ENCODE measurements at regions not wholly inside any gene's neighbourhood (a gene's known extent, or its start where the extent isn't known, plus 50 kb on each side); places are given as distances from the start of the nearest gene placed in this dataset.

DNA sequence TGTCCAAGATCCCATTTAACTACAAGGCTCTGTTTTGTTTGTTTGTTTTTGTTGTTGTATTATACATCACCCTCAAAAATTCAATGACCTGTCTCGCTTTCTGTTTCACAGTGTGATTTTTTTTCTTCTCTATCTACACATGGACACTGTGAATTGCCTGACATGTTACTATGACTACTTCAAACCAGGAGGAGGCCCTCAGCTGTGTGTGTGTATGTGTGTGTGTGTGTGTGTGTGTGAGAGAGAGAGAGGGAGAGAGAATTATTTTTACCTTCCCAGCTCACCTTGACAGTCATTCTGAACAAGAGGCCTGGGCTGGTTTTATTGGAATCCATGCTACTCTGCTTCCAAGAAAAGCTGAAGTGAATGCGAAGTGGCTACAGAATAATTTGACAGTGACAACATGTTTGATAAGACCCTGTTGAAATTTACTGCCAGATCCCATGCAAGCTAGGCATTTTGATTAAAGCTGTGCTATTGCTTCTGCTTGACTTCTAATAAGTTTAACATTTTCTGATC, 841.4 kb downstream of the NSUN3 start:
- DNase-seq = no peak

DNA sequence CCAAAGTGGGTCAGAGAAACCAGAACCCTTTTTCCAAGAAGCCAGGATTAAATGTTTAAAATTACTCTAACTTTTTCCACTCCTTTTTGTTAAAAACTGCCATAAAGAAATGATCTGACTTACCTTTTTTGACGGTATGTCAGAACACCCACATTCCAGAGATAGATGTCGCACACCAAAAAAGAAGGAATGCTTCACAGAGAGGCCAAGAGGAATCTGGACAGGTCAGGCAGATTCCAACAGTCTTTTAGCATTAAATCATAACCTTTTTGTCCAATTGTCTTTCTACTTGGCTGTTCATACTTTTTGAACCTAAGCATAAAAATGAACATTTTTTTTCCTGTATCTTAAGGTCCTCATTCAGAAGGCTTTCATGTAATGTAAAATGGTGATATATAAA, 846.9 kb downstream of the NSUN3 start:
- no peak for DNase-seq

DNA sequence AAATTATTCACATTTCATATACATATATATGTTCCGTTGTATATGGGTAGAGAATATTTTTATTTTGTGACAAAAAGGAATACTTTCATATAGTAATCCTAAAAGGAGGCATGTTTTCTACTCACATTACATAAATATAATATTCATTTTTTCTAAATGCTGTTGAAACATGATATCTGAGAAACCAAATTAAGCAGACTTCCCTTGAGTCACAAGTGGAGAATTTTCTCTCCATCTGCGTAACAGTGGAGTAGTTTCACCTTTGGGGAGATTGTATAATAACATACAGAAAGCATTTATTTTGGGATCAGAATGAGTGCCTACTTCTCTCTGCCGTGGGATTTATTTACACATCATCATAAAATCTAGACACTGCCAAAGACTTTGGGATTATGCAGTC, 849.8 kb downstream of the NSUN3 start:
- no peak for DNase-seq

DNA sequence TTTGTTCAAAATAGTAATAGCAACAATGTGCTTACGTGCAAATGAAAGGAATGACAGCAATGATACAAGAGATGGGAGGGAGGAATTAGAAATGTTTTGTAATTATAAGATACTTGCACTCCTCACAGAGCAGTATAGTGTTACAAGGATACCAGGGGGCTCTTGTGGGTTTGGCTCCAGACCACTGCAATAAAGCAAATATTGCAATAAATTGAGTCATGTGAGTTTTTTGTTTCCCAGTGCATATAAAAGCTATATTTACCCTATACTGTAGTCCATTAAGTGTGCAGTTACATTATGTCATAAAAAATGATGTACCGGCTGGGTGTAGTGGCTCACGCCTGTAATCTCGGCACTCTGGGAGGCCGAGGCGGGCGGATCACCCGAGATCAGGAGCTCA, 864.3 kb downstream of the NSUN3 start:
- DNase-seq = no peak

DNA sequence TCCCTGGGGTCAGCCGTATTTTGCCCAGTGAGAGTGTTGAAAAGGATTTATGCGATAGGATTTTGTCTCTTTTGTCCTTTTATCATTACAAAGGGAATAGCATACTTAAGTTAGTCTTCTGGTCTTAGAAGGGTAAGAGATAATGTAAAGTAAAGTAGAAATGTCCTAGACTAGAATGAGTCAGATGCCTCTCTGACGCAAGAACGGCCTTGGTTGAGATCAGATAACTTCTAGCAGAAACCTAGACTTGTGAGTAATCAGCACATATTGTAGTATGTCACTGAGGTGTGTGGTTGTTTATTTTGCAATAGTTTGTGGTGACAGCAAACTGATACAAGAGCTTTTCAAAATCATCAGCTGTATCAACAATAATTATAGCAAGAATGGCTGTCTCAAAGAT, 866.1 kb downstream of the NSUN3 start:
- peak in 1 of 2 donors; percentile 4 for DNase-seq

DNA sequence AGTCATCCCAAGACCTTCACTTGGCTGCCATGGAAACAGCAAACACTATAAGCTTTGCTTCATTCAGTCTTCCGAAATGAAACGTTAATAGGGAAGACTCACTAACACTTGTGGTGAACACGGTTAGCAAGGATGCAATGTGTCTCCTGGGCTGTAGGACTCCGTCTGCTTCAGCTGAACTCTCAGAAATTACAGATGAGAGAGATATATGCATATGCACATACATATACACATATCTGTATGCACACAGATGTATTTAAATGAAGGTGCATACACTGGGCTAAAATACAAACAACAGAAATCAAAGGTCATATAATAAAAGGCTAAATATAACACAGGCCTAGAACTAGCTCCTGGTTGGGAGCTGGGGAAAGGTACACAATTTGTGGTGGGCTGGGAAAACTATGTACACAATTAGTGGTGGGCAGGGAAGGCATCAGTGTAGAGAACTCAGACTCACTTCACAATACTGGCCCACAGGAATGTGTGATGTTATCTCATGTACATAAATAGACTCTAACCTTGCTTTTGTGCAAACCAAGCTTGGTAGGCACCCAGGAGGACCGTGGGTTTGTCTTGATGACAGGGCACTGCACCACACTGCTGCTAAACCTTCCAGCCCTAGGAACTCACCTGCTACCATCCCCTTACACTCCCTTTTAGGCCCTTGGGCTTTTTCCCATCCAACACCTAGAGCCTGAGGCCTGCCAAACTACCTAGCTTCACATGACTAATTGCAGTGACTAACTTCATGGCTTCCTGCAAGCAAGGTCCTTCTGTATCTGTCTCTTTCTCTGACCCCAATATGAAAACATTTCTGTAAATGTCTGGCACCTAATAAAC, 873.1 kb downstream of the NSUN3 start:
- DNase-seq = no peak

DNA sequence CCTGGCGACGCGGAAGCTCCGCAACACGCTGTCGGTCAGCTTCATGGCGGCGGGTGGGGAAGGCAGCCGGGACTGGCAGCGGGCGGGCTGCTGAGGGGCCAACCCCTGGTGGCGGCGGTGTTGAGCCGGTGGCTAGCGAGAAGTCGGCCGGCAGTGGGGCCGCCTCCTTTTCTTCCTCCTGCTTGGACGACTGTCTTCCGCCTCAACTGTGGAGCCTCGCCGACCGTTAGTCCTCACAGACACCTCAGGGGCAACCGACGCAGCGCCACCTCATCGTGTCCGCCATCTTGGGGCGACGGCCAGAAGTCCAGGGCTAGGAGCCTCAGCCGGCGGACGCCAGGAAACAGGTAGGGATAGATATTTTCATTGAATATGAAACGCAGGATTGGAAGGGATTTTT, 875.1 kb downstream of the NSUN3 start:
- DNase-seq = no peak

DNA sequence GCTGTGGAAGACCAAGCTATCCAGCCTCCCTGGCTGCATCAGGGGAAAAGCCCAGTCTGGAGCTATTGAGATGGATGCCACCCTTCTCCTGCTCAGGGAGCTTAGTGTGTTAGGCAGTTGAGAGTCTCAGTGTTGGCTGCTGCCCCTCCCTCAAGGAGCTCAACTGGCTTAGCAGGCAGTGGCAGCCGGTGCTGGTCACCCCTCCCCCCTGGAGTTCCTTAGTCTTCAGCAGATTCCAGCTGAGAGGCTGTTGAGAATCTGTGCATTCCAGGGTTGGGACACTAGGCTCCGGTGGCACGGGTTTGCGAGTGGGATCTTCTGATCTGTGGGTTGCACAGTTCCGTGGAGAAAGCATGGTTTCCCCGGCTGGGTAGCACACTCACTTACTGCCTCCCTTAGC, 883.8 kb downstream of the NSUN3 start:
- DNase-seq = no peak

DNA sequence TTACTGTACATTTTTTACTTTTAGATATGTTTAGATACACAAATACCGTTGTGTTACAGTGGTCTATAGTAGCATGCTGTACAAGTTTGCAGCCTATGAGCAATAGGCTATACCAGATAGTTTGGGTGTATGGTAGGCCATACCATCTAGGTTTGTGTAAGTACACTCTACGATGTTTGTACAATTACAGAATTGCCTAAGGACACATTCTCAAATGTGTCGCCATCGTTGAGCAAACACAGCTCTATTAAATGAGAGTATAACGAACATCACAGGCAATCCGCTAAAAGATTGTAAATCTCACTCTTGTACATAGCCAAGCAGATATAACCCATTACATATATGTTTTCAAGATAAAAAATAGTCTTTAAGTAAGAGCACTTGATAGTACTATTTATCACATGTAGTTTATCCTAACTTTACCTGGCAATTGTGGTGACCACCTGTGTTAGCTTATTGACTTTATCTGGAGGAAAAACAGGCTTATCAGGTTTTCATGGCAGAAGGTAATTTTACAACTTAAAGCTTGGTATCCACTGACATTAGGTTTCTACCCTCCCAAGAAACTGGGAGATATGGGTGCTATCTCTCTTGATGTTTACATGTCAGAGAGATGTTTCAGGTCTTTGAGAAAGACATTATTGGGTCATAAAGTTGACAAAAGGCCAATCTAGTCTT, 898.7 kb downstream of the NSUN3 start:
- no peak for DNase-seq

DNA sequence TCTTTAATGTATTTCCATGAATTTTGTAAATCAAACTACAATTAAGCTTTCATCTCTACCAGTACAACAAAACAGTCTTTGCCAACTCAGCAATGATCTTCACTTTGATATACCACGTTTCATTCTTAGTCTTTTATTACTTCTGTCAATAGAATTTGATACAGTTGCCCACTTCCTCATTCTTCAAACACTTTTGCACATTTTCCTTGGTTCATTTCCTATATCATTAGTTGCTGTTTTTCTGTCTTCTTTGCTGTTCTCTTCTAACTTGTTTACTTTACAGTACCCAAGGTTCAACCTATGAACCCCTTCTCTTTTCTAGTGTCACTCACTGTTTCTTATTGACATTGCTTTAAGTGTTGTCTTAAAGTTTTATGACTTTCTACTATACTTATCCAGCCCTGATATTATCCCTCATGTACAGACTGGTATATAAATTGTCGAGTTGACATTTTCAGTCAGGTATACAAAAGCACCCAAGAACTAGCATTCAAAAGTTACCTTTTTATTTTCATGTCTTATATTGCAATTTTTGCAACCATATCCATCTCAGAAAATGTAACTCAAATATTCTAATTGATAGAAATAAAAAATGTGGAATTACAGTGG, 903.1 kb downstream of the NSUN3 start:
- no peak for DNase-seq

DNA sequence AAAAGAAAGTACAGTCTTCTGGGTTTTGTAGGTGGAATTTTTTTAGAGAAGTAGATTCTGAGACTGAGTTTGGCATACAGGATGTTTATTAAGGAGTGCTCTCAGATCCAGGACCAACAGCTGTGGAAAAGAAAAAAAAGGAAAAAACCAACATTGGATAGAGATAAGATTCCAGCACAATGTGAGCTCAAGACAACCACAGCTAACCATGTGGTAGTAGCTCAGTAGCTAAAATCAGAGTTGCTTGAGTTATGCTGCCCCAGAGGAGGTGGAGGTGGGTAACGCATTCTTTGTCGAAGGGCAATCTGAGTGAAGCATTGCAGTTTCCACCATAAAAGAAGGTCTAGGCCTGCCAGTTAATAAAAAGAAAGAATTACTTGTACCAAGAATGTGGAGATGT, 904.3 kb downstream of the NSUN3 start:
- DNase-seq = no peak

DNA sequence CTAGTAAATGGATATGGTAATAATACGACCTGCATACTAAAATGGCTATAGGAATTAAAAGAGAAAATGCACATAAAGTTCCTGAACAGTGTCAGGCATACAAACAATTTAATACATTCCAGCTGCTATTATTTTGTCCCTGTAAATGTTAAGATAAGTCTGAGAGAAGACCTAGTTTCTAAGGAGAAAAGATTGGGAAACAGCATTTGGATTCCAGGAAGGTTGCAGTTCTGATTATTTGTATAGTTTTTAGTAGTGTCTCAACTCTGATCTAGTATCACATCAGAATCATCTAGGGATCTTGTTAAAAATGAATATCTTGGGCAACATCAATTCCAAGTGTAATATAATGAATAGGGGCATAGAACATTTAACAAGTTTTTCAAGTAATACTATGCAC, 905.7 kb downstream of the NSUN3 start:
- no peak for DNase-seq

DNA sequence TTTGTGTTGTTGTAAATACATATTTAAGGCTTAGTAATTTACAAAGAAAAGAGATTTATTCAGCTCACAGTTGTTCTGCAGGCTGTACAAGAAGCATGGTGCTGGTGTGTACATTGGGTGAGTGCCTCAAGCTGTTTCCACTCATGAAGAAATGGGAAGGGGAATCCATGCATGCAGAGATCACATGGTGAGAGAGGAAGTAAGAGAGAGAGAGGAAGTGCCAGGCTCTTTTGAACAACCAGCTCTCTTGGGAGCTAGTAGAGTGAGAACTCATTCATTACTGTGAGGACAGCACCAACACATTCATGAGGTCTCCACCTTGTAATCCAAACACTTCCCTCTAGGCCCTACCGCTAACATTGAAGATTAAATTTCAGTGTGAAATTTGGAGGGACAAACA, 909.2 kb downstream of the NSUN3 start:
- DNase-seq = no peak

DNA sequence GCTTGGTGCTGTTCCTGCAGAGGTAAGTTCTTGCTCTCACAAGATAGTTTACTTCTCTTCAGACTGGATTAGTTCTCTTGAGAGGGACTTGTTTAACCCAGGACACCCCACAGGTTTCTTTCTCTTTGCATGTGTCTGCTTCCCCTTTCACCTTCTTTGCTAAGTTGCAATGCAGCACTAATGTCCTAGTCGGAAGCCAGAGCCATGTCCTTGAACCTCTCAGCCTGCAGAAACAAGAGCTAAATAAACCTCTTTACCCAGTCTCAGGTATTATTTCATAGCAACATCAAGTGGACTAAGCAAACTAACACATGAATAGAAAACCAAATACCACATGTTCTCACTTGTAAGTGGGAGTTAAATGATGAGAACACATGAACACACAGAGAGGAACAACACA, 915.2 kb downstream of the NSUN3 start:
- DNase-seq = no peak

DNA sequence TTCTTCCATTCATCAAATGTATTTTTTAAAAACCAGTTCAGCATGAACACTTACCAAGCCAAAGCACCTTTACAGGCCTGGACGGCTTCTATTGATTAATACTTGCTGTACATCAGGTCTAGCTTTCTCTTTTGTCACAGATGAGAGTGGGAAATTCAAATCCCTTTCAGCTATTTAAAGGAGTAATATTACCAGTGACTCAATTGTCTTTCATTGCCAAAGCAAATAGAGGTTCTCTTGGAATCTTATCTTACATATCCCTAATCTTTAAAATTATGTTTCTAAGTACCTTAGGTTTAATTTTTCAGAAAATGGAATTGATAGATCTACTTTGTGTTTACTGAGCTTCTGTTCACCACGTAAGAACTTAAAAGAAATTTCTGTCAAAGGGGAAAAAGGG, 922.9 kb downstream of the NSUN3 start:
- DNase-seq = no peak

DNA sequence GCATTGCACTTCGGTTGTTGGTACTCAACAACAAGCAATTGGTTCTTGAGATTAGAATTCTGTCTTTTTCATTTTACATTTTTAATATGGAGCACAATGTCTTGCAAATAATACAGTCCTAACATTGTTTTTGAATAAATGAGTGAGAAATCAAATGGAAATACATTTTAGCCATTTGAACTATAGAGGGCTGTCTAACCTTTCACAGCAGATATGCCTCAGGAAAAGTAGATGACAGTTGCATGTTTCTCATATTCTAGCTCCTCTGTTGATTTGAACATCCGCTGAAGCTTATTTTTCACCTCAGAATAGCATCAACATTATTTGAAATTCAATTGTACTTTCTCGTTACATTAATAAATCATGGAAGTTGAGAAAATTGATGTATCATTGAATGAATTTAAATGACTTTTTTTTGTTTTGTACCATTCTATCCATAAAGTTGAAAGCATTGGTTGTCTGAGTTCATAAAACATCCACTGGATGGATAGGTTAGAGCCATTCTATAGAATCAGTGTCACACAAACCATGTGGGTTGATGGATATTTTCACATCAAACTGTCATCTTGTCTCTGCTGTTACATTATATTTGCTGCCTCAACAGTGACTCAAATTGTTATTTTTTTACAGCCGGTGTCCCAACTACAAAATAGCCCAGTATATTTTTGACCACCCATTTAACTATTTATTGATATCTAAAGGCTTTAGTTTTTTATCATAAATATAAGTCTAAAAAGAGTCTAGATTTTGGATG, 928.3 kb downstream of the NSUN3 start:
- no peak for DNase-seq

DNA sequence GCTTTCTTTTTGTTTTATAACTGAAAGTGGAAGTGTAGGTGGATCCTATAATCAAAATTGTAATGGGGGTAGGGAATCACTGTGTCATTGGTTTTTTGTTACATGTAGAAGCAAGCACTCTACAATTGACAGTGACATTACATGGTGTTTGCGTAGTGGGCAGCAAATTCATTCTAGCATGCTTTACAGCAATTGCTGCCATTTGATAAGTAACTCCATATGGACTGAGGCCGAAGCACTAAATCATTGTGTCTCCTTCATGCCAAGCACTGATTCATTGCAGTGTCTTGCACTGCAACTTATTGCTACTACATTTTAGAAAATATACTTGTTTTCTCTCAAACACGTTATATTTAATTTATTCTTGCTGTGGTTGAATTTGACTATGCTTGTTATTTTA, 933.9 kb downstream of the NSUN3 start:
- DNase-seq = no peak

DNA sequence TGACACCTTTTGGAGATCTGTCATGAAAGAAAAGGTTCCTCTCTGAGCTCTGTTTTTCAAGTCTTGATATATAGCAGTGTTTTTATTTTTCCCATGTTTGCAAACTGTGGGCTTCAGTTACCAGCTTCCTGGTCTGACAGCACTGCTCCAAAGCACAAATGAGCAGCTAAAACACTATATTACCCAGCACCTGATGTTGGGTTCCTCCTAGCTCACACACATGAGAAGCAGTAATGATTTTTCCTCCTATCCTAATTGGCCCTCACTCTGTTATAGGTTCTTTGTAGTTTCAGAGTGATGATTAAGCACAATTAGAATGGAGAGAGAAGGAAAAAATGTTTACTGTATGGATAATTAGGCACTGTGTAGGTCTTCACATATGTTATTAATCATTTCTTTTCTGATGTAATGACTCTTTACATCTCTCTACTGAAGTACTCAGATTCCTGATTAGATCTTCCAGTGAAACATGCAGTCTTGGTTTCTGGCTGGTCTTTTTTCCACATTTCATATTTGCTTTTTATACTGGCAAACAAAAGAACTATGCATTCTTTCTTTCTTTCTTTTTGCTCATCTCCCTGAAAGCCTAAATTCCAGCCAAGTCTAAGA, 939.7 kb downstream of the NSUN3 start:
- no peak for DNase-seq

DNA sequence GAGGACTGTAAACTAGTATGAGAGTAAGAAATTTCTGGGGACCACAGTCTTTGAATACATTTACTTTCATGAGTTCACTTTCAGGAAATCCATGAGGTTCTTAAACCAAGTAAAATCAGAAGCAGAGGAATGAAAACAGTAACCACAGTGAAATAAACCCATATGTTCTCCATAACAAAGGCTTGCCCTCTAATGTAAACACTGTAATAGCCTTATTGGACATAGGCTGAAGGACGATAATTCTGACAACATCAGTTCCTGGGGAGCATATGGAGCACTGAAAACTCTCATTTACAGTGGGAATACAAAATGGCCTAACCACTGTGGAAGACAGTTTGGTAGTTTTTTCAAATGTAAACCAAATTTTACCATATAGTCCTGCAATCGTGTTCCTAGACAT, 965.8 kb downstream of the NSUN3 start:
- DNase-seq = no peak

DNA sequence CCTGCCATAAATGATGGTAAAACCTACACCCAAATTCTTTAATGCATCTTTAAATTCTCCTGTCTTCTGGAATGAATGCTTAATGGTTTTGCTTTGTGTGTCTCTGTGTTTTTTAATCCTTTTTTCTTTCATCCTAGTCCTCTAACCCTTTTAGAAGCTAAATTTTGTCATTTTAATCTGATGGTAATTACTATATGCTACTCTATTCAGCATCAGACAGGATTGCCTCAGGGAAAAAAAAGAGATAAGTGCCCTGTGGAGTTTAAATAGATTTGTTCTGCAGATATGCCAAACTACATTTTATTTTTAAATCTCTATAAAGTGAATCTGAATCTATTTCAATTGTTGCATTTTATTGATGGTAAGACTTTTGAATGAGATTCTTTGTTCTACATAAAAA, 966.8 kb downstream of the NSUN3 start:
- DNase-seq = no peak

DNA sequence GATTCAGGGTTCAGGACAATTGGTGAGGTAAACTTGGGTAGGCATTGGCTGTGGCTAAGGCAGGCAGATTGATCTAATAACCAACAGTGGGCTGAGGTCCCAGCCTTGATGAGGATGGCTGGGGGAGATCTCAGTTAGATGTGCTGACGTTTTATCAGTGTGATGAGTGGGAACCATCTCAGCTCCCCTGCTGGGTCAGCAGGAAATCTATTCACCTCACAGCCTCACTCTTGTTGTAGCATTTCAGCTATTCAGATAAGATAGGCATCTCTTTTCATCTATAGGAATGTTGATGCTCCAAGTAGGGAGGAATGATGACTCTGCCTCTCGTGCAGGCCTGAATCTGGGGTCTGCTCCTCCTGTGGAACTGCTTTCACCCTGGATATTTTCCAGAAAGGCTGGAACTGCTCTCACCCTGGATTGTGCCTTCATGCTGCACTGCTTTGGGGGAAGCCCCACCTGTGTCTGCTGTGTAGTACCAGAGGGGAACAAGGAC, 973.7 kb downstream of the NSUN3 start:
- no peak for DNase-seq

DNA sequence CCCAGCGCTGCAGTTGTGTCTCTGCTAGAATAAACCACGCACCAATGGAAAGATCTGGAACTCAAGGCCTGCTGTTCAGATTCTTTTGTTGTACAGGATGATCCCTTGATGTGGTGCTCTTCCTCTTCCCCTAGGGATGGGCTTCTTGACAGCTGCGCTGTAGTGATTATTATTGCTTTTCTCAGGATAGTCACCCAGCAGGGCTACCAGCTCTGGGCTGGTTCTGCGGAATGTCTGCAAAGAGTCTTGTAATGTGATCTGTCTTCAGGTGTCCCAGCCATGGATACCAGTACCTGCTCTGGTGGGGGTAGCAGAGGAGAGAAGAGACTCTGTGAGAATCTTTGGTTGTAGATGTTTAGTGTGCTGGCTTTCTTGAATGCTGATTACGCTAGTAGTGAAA, 974.2 kb downstream of the NSUN3 start:
- DNase-seq = no peak

DNA sequence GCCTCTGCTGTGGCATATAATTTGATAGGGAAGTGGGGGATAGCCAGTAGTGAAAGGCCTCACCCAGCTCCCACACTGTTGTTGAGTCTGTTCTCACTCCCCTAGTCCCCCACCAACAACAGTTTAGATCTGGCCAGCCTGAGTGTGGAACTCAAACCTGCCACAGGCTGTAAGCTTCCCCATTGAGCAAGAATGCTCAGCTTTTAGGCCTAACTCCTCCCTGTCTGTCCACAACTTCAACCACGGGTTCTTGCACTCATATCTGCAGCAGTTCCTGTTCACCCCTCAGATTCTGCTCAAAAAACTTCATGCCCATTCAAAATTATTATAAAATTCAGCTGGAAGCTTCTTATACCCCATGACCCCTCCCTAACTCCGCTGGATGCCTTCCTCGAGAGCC, 975.1 kb downstream of the NSUN3 start:
- DNase-seq = no peak
